ENCODE measurements at regions not wholly inside any gene's neighbourhood (a gene's known extent, or its start where the extent isn't known, plus 50 kb on each side); places are given as distances from the start of the nearest gene placed in this dataset.

DNA sequence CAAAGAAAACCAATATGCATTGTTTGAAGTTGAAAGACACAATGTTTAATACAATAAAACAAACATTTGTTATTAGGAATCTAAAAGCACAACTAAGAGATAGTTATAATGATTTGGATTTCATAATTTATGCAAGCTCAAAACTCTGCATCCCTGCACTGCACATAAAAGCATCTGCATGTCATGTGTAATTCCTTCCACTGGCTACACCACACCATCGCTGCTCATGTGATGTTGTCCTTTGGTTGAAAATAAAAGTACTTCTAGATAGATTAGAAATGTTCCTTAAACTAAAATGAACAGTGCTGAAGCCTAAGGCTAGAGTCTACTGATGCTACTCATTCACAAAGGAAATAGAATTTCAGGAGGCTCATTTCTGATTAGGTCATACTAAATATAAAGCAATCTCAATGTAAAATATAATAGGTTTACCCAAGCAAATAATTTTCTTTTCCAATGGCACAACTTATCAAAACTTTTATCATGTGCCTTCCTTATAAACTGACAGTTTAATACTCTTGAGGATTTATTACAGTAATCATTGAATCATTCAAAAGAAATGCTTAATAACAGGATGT lies 130.8 kb upstream of the DKK2 start:
- H3K4me1 ChIP-seq (ENCODE audit: control insufficient read depth in 2 of 2, insufficient read depth in 2 of 2, low read length in 2 of 2) = no peaks in the 10 kb centered on the region
- ChIA-PET CTCF (no interaction called here), POLR2A (no interaction called here)
- H3K4me3 Mint-ChIP-seq = no peak overlapping the region
- TF ChIP-seq EZH2 (IDR thresholded peaks at IDR 0.05; ENCODE audit: borderline replicate concordance, insufficient read depth, low read depth, low read length, poor library complexity, severe bottlenecking) = no peak
- TF ChIP-seq, protein P1, sequence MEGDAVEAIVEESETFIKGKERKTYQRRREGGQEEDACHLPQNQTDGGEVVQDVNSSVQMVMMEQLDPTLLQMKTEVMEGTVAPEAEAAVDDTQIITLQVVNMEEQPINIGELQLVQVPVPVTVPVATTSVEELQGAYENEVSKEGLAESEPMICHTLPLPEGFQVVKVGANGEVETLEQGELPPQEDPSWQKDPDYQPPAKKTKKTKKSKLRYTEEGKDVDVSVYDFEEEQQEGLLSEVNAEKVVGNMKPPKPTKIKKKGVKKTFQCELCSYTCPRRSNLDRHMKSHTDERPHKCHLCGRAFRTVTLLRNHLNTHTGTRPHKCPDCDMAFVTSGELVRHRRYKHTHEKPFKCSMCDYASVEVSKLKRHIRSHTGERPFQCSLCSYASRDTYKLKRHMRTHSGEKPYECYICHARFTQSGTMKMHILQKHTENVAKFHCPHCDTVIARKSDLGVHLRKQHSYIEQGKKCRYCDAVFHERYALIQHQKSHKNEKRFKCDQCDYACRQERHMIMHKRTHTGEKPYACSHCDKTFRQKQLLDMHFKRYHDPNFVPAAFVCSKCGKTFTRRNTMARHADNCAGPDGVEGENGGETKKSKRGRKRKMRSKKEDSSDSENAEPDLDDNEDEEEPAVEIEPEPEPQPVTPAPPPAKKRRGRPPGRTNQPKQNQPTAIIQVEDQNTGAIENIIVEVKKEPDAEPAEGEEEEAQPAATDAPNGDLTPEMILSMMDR (IDR thresholded peaks at IDR 0.05) = no peak
- no CpG with 5 or more reads among the region's 1 CpG for WGBS (ENCODE audit: insufficient coverage)
- H3K79me2 ChIP-seq (ENCODE audit: control insufficient read depth, insufficient read depth, low read length) = no peaks in the 10 kb centered on the region
- H3K27ac Mint-ChIP-seq = no peak overlapping the region
- ATAC-seq (ENCODE audit: low read depth) (no peak), DNase-seq (no peak)
- H3K4me3 ChIP-seq (ENCODE audit: control extremely low read depth in 1 of 5, extremely low read depth in 1 of 5, insufficient read depth in 1 of 5, low read depth in 2 of 5, low read length in 4 of 5) = no peak overlapping the region
- no peak overlapping the region for H3K27ac ChIP-seq (ENCODE audit: low read length in 2 of 2)
- H3K36me3 ChIP-seq (replicated peaks in 1 of 2; ENCODE audit: control extremely low read depth in 1 of 2, control insufficient read depth in 1 of 2, extremely low read depth in 1 of 2, insufficient read depth in 2 of 2, low read length in 1 of 2) = no peaks in the 10 kb centered on the region
- no peaks in the 10 kb centered on the region for H3K27me3 Mint-ChIP-seq
- no peaks in the 10 kb centered on the region for H4K20me1 ChIP-seq (ENCODE audit: control insufficient read depth, insufficient read depth, low read length, poor library complexity, severe bottlenecking)
- H3K4me1 Mint-ChIP-seq = no peaks in the 10 kb centered on the region
- H3K27me3 ChIP-seq (replicated peaks in 1 of 4; ENCODE audit: control extremely low read depth in 1 of 4, control insufficient read depth in 3 of 4, insufficient read depth in 4 of 4, low read length in 3 of 4) = no peaks in the 10 kb centered on the region
- intact Hi-C loops (cut with micrococcal nuclease) = no loop called here
- peaks cover 0 to 6% (median 0%) of the 10 kb centered on the region in 3 donors for H3K9me3 ChIP-seq (ENCODE audit: control extremely low read depth in 1 of 3, control insufficient read depth in 2 of 3, insufficient read depth in 1 of 3, low read length in 2 of 3)
- peaks cover 6% of the 10 kb centered on the region for H3K9me3 Mint-ChIP-seq (ENCODE audit: insufficient read depth)
- H3K9ac ChIP-seq (ENCODE audit: low read length) = no peak overlapping the region
- no peak overlapping the region for H2AFZ ChIP-seq (ENCODE audit: insufficient read depth, low read depth, low read length, poor library complexity, severe bottlenecking)
- H3K4me2 ChIP-seq (replicated peaks; ENCODE audit: low read depth, low read length, poor library complexity, severe bottlenecking) = no peak overlapping the region

DNA sequence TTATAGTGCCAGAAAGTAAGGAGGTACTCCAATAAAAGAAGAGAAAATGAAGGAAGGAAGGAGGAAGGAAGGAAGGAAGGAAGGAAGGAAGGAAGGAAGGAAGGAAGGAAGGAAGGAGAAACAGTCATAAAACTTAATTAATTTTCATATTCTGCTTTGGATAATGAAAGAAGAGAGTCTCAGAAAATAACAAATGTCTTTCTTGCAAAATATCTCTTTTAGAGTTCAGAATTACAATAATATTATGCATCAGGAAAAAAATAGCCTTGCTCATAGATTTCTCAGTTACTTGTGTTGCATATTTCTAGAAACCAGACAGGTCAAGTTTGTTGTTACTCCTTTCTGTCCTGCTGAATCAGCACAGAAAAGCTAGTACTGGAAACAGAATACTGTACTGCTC lies 130.1 kb upstream of the DKK2 start:
- Histone ChIP-seq H3K36me3 (replicated peaks in 1 of 2; ENCODE audit: control extremely low read depth in 1 of 2, control insufficient read depth in 1 of 2, extremely low read depth in 1 of 2, insufficient read depth in 2 of 2, low read length in 1 of 2) (no peaks in the 10 kb centered on the region), H4K20me1 (ENCODE audit: control insufficient read depth, insufficient read depth, low read length, poor library complexity, severe bottlenecking) (no peaks in the 10 kb centered on the region), H2AFZ (ENCODE audit: insufficient read depth, low read depth, low read length, poor library complexity, severe bottlenecking) (no peak overlapping the region), H3K9me3 (ENCODE audit: control extremely low read depth in 1 of 3, control insufficient read depth in 2 of 3, insufficient read depth in 1 of 3, low read length in 2 of 3) (peaks cover 0 to 6% (median 0%) of the 10 kb centered on the region in 3 donors), H3K4me2 (replicated peaks; ENCODE audit: low read depth, low read length, poor library complexity, severe bottlenecking) (no peak overlapping the region), H3K27me3 (replicated peaks in 1 of 4; ENCODE audit: control extremely low read depth in 1 of 4, control insufficient read depth in 3 of 4, insufficient read depth in 4 of 4, low read length in 3 of 4) (no peaks in the 10 kb centered on the region), H3K27ac (ENCODE audit: low read length in 2 of 2) (no peak overlapping the region), H3K9ac (ENCODE audit: low read length) (no peak overlapping the region), H3K4me1 (ENCODE audit: control insufficient read depth in 2 of 2, insufficient read depth in 2 of 2, low read length in 2 of 2) (no peaks in the 10 kb centered on the region), H3K79me2 (ENCODE audit: control insufficient read depth, insufficient read depth, low read length) (no peaks in the 10 kb centered on the region), H3K4me3 (ENCODE audit: control extremely low read depth in 1 of 5, extremely low read depth in 1 of 5, insufficient read depth in 1 of 5, low read depth in 2 of 5, low read length in 4 of 5) (no peak overlapping the region)
- no peak overlapping the region for H3K27ac Mint-ChIP-seq
- ChIA-PET CTCF (no interaction called here), POLR2A (no interaction called here)
- H3K4me1 Mint-ChIP-seq = no peaks in the 10 kb centered on the region
- DNase-seq = no peak
- intact Hi-C loops (cut with micrococcal nuclease) = no loop called here
- H3K9me3 Mint-ChIP-seq (ENCODE audit: insufficient read depth) = peaks cover 6% of the 10 kb centered on the region
- H3K27me3 Mint-ChIP-seq = no peaks in the 10 kb centered on the region
- no peak for TF ChIP-seq EZH2 (IDR thresholded peaks at IDR 0.05; ENCODE audit: borderline replicate concordance, insufficient read depth, low read depth, low read length, poor library complexity, severe bottlenecking)
- TF ChIP-seq, protein P1 (IDR thresholded peaks at IDR 0.05) = no peak
- ATAC-seq (ENCODE audit: low read depth) = no peak
- no peak overlapping the region for H3K4me3 Mint-ChIP-seq

Data from B cell (primary cell).